ENCODE measurements at regions not wholly inside any gene's neighbourhood (a gene's known extent, or its start where the extent isn't known, plus 50 kb on each side); places are given as distances from the start of the nearest gene placed in this dataset.

DNA sequence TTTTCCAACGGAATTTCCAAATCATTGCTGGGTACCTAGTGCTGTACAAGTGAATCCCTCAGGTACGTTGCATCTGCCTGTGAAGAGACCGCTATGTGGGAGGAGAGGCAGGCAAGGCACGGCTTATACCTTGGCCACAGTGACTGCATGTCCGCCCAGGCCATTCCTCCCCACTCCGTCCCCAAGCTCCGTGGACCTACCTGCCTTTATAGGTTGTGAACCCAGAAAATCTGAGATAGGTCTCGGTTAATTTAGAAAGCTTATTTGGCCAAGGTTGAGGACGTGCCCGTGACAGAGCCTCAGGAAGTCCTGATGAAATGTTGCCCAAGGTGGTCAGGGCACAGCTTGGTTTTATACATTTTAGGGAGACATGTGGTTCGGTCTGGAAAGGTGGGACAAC, 218.5 kb upstream of the TSHZ3 start:
- no peak for DNase-seq

DNA sequence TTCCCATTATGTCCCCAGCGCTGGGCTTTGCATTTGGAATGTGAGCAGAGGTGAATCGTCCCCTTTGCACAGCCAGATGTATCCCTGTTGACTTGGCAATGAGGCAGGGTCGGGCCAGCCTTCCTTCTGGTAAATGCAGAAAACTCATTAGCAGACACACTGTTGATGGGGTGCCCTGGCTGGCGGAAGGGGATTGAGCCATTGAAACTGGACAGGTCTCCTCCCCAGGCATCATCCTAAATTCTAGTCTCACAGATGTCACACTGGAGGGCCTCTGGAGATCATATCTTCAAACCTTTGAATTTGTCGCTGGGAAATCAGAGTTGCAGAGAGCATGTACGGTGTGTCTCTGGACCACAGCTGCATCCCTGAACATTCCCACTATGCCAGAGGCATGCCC, 219.5 kb upstream of the TSHZ3 start:
- DNase-seq = no peak

DNA sequence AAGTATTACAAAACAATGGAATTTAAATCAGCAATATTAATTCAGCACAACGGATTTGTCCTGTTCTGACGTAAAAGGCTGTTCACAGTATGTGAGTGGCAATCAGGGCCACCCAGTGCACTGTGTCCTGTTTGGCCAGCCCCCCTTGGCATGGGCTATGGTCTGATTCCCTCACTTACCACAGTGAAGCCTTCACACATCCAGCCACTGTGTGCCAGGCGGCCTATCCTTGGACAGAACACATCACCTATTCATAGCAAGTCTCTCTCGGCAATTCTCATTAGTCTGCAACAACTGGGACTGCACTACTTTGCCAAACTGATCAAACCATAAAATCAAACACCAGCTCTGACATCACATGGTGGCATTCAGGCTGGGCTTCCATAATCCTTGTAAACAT, 221.5 kb upstream of the TSHZ3 start:
- DNase-seq = no peak

DNA sequence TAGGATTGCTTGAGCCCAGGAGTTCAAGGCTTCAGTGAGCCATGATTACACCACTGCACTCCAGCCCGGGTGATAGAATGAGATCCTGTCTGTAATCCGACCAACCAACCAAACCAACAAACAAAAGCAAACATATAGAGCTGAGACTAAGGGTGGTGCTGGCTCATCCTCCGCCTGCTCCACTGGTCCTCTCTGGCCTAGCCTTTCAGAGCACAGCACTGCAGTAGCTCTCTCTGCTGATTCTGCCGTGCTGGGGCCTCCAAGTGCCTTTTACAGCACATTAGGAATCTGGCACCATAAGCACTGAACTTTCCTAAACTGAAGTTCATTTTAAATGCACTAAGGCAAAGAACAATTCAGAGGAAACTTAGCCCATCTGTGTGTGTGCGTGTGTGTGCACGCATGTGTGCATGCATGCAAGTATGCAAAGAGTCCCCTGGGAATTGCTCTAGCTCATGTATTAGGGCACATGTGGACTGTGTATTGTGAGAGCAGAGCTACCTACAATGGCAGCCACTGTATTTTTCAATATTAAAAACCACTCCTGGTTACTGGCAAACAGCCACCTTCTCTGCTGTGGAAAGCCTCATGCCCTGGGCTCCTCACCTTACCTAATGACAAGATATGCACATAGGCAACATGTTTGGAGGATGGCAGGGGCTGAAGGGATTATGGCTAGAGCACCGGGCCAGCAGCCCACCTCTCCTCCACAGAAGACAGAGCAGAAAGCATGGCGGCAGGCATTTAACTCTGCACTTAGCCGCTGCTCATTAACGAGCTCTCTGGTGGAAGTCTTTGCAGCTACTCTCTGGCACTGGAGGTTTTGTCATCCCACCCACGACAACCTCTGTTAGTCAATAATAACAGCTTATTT, 223.1 kb upstream of the TSHZ3 start:
- peak; percentile 72 for DNase-seq

DNA sequence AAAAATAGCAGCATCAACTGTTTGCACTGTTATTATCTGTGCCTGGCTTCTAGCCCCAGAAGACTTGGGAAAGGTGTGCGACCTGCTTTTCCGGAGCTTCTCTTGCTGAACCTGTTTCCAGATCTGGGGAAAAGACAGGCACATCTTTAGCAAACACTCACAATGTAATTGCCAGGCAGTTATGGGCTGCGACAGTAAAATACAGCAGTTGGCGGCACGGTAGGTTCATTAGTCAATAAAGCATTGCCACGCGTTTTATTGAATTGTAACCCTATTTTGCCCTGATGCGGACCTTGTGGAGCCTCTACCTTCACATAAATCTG, 223.7 kb upstream of the TSHZ3 start:
- peak; percentile 72 for DNase-seq

DNA sequence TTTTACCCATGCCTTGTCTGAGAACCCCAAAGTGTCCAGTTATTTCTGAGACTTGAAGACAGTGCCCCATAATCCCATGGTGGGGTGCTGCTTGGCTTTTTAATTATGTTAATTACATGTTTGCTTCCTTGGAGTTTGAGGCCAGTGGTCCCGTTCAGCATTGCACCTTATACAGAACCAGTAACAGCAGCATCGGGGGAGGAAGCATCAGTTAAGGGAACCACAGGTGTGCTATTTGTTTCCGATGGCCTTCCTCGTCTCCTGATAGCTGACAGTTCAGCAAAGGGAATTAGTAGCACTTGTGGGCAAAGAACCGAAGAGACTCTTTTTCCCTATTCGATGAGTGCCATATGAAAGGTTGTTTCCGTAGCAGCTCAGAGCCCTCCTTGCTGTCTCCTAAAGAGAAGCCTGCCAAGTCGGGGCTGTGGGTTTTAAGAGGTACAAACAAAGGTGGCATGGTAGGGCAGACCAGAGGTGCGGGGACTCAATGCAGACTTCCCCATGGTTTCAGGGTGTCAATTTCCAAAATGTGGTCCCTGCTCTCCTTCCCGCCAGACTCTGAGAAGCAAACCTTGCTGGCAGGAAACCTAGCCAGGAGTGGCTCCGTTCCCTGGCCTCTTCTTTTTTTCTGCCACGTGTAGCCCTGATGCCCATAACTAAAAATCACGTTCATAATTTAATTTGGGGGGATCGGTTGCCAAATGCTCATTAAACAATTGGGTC, 225.2 kb upstream of the TSHZ3 start:
- peak; percentile 33 for DNase-seq

DNA sequence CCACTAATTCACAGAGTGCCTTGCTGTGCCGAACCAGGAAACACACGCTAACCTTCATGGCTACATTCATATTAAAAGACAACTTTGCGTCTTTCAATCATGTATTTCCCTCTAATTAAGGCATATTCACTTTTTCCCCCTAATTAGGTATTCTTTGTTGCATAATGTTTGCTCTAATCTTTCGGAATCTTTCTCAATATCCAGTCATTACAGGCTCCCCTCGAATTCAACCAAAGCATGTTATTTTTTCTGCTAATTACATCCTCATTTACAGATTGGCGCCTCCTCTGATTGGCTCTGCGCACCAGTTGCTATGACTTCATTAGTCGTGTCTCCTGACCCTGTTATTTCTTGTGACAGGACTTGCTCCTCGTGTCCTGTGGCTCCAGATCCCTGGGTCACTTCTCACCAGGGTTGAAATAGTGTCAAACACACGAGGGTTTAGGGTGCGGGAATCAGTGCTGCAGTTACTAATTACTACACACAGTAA, 226.7 kb upstream of the TSHZ3 start:
- no peak for DNase-seq

DNA sequence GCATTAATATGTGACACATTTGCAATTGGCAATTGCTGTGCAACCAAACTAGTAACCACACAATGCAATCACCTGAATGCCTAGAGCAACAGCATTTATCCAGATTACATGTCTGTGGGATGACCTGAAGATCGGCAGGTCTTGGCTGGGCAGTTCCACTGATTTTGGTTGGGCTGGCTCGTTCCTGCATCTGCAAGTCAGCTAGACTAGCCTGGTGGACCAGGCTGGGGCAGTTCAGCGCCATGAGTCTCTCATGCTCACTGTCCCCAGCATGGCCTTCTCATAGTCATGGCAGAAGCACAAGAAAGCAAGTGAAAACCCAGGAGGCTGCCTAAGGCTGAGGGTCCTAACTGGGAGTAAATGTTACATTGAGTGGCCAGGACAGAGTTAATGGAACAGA, 229.1 kb upstream of the TSHZ3 start:
- DNase-seq = no peak

DNA sequence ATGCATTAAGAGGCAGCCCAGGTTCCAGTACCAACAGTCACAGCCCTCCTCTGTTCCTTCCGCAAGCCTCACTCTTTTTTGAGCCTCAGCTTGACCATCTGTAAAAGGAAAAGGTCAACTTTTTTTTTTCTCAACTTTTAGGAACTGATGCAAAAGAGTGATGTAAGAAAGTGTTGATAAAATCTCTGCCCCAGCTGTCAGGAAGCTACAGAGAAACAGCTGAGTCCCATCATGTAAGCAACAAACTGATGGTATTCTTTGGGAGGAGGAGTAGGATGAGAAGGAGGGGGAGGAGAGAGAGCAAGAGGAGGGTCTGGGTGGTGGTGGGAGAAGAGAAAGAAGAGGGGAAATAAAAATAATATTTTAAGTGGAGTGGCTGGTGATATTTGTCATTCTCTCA, 233.9 kb upstream of the TSHZ3 start:
- DNase-seq = no peak

DNA sequence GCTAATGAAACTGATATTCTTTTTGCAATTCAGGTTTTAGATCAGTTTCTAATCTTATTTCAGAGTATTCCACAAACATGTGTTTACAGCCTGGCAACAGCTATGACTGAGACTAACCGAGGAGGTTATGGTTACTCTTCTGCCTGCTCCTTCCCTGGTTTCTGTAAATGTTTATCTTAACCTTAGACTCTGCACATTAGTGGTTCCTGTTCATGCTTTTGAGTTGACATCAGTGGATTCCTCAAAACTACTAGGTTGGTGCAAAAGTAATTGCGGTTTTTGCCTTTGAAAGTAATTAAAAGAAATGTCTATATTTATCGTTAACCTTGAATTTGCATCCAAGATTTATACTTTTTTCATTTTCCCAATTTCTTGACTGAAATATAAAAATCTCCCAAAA, 237.0 kb upstream of the TSHZ3 start:
- DNase-seq = no peak

DNA sequence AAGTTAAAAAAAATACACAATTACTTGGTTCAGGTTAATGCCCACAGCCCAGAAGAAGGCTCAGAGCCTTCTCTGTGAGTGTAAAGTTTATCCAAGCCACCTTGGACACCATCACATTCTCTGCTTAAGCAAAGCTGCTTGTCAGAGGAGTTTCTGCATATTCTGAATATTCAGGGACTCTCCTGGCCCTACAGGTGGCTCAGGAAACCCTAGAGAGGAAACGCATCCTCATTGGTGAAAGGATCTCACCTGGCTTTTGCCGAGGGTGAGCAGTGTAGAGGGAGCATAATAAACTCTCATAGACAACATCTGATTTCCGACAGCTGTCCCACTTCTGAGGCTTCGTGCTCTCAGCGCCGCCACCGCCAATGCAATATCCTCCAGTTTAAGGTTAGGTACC, 239.9 kb upstream of the TSHZ3 start:
- DNase-seq = no peak

DNA sequence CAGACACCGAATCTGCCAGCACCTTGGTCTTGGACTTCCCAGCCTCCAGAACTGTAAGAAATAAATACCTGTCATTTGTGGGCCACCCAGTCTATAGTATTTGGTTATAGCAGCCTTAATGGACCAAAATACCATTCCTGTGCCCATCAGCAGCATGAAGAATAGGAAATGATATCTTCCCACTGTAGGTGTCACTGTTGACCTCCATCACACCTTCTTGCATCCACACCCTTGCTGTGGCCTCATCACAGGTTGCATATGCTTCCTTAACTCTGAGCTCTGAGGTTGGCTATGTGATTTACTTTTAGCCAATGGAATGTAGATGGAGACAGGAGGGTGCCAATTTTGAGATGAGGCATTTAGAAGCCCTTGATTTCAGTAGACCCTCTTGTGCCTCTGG, 242.0 kb upstream of the TSHZ3 start:
- DNase-seq = no peak

DNA sequence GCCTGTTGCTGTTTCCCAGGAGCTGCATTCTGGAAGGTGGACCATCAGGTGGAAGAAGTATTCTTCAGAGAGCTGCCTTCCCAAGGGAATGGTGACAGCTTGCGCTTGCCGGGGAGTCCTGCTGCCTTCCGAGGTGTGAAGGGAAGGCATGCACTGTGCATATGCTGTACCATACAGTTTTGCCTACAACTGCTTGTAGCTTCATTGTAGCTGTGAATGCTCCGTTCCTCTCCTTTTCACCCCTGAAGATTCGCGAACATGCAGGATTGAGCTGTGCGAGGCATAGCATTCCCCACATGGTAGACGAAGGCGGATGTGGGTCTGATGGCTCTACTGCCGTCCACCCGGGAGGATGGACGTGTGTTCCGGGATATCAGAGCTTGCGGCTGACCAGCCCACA, 243.2 kb upstream of the TSHZ3 start:
- no peak for DNase-seq

DNA sequence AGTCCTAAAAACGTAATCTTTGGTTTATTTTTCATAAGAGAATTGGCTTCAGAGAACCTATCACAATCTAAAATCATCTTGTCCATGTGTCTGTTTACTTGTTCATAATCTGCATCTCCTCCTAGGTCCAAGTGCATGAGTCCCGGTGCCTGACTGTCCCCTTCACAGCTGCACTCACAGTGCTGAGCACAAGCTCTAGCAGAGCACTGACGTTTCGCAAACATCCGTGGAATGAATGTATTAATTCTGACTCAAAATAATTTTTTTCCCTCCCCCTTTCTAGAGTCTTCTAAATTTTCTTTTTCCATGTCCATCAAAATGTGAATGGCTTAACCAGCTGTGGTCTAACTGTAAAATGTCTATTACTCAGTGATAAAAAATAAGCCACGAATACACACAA, 245.5 kb upstream of the TSHZ3 start:
- DNase-seq = no peak

DNA sequence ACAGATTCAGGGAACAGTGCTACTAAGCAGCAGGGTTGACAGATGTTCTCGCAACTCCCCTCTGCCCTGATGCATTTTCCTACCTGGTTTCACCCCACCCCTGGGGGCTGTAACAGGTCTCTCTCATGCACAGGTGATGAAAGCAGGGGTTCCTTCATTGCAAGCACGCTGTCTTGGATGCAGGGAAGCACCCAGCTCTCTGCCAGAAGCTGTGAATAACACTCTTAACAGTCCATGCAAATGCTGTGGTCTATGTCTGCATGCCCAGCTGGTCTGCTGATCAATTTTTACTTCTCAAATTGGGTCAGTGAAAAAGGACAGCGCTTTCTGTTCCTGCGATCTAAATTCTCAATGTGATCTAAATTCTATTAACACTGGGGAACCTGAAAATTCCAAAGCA, 246.3 kb upstream of the TSHZ3 start:
- DNase-seq = no peak

DNA sequence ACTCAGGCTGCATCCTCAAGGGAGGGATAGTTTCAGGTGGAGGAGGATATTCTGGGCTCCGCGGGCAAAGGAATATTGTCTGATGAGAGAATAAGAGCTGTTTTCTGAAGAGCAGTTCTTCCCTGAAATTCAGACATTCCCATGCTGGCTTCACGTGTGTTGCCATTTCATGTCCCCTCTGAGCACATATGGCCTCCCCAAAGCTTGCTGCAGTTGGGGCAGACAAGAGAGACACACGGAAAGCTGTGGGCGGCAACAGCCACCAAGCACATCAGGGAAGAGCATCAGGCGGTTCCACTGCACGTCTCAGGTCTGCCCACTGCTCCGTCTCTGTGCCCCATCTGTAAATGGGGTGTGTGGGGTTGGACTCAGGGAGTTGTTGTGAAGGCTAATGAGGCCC, 247.5 kb upstream of the TSHZ3 start:
- DNase-seq = no peak

DNA sequence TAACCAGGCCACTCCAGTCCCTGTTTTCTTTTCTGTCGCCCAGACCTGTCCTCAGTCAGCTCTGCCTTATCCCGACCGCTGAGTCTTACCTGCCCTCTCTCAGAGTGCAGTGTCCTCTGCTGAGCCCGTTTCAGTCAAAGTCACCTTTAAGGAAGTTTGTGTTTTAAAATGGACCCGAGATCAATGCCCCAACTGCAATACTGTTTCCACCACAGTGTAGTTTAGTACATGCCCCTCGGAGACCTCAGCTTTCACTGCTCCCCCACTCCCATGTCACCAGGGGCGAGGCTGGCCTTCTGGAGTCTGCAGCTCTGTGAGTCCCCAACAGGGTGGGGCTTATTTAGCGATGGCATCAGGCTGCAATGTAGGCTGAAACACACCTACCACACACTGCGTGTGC, 248.4 kb upstream of the TSHZ3 start:
- DNase-seq = no peak

DNA sequence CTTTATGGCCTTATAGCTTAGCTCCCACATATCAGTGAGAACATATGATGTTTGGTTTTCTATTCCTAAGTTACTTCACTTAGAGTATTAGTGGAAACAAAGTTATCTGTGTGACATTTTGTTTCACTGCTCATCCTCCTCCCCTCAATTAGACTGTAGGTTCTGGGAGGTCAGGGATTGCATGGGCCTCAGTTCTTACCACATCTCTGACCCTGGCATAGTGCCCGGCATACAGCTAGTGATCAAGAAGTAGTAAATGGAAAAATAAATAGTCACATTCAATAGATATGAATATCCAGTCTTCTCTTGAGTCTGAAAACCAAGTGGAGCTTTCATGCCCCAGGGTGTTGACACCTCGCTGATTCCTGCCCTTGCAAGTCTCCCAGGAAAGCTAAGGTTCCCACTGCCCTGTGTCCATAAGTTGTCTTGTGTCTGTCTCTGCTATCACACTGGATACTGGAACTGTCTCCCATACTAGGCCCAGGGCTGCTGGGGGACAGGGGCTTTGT, 249.5 kb upstream of the TSHZ3 start:
- no peak for DNase-seq

DNA sequence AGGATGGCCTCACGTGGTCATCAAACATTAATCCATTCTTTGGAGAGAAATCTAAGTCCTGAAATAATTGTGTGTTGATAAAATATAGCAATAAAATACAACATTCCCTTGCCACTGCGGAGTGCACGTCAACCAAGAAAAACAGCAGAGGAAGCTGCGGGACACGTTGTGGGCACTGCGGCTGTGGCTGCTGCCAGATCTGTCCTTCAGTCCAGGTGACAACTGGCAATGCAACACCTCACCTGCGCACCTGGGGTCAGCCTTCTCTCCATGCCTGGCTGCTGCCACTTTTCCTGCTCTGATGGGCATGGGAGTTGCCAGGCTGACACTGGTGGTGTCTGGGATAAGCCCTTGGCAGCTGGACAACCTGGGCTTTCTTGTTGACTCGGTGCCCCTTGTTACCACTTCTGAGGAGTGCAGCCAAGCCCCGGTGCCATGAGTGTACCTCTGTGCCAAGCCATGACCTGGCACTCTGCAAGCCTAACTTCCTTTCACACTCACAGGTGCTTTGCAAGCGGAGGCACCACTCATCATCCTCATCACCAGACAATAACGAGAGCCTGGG, 251.6 kb upstream of the TSHZ3 start:
- DNase-seq = no peak

DNA sequence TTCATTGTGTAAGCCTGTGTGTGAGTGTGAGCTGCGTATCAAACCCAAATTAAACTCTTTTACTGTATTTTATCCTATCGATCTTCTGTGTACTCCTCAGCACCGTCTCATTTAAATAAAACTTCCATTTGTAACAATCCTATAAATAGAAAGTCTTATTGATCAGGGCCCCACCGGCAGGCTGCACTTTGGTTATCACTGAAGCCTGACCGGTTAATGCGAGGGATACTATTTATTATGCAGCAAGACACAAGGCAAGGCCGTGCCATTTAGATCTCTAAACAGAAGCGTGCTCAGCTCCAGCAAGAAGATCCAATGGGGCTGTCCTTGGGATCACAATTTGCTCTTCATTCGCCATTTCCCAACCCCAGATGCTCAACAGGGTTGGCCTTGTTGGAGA, 252.6 kb upstream of the TSHZ3 start:
- DNase-seq = no peak

DNA sequence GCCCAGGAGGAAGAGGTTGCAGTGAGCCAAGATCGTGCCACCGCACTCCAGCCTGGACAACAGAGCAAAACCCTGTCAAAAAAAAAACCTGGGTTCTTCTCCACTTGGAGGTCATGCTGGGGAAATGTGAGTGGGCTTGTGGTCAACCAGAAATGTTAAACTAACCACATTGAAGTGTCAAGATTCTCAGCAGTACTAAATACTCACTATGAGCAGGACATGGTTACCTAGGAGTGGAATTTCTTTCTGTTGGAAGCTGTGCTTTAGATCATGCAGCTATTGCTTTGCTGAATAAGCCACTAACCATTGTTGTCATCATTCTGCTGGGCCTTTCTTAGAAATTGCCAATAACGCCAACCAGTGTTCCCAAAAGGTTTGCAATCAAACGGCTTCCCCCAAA, 253.3 kb upstream of the TSHZ3 start:
- no peak for DNase-seq

DNA sequence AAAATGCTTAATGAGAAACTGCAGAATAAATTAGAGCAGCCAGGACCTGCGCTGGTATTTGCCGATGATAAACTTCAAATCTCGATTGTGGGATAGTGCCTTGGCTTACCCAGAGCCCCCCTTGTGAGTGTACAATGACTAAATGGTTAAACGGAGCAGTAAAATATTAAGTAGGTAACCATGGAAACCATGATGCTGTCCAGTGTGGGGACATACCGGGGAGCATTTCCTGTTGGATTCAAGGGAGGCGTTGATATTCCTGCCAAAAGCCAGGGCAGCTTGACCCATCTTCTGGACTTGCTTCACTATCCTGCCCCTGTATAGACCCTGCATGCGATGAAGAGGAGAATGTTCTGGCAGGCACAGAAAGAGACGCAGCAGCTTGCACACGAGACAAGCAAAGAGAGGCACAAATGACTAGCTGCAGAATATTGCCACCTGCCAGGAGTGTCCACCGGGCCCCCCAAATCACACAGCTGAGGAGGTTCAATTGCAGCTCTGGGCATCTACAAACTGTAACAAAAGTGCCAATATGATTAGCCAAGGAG, 255.3 kb upstream of the TSHZ3 start:
- no peak for DNase-seq

DNA sequence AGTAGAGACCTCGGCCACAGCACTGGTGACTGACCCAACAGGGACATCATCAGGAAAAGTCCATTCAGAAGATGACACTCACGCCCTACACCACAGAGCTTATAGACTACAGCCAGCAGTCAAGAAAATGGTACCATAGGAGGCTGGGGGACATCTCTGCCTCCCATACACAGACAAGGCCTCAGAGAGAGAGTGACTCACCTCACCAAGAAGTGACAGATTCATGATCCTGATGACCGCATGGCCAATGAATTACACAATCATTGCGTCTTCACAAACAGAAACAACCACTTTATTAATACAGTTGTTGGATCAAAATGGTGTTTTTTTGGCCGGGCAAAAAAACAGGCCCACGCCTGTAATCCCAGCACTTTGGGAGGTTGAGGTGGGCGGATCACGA, 260.8 kb upstream of the TSHZ3 start:
- DNase-seq = no peak
